Astrocyte of the cerebellum (primary cell): ENCODE measurements at regions not wholly inside any gene's neighbourhood (a gene's known extent, or its start where the extent isn't known, plus 50 kb on each side); places are given as distances from the start of the nearest gene placed in this dataset.

Experiments
- DNase-seq: peaks from one replicate; pipeline ENCODE4 v3.0.0-alpha.2; 2011; ENCODE audit warnings: low read depth
- H3K4me3 ChIP-seq: 2 replicates; pipeline ENCODE4 v1.5.1; 2011; ENCODE audit warnings: mild to moderate bottlenecking, low read depth, low read length, moderate library complexity
- in situ Hi-C: cut with HindIII; loops from 2 replicates; pipeline ENCODE4 v1.10.0; 2017; ENCODE audit warnings: low sequenced_read_pairs
- TF ChIP-seq, protein P1 (sequence below): IDR thresholded peaks from 2 replicates; pipeline ENCODE4 v1.5.1; 2012; ENCODE audit warnings: low read length, low read depth, moderate library complexity, mild to moderate bottlenecking; ENCODE audit errors: missing control alignments

GRCh38 chr1:82689217-82689616 lies 888.5 kb downstream of the ADGRL2 start:
- DNase-seq: no peak
- no peak overlapping the region for H3K4me3 ChIP-seq
- in situ Hi-C loops: no loop called here
- TF ChIP-seq, protein P1, sequence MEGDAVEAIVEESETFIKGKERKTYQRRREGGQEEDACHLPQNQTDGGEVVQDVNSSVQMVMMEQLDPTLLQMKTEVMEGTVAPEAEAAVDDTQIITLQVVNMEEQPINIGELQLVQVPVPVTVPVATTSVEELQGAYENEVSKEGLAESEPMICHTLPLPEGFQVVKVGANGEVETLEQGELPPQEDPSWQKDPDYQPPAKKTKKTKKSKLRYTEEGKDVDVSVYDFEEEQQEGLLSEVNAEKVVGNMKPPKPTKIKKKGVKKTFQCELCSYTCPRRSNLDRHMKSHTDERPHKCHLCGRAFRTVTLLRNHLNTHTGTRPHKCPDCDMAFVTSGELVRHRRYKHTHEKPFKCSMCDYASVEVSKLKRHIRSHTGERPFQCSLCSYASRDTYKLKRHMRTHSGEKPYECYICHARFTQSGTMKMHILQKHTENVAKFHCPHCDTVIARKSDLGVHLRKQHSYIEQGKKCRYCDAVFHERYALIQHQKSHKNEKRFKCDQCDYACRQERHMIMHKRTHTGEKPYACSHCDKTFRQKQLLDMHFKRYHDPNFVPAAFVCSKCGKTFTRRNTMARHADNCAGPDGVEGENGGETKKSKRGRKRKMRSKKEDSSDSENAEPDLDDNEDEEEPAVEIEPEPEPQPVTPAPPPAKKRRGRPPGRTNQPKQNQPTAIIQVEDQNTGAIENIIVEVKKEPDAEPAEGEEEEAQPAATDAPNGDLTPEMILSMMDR: no peak

DNA sequence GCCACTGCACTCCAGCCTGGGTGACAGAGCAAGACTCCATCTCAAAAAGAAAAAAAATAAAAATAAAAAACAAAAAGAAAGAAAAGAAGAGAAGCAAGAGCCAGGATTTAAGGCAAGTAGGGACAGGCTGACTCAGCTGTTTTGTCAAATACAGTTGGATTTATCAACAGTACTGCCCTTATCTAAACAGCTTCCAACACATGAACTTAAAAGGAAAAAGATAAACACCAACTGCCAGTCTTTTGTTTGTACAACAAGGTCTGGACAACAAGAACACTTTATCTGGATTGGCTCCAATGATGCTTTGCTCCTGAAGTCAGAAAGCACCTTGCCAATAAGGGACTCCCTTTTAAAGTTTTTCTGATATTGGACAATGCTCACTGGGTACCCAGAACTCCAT lies 886.0 kb downstream of the ADGRL2 start:
- in situ Hi-C loops: no loop called here
- H3K4me3 ChIP-seq: no peak overlapping the region
- TF ChIP-seq, protein P1: no peak

GRCh38 chr1:82646888-82647287 lies 846.2 kb downstream of the ADGRL2 start:
- H3K4me3 ChIP-seq: no peak overlapping the region

More for the DNA sequence above, 886.0 kb downstream of the ADGRL2 start:
- no peak for DNase-seq

DNA sequence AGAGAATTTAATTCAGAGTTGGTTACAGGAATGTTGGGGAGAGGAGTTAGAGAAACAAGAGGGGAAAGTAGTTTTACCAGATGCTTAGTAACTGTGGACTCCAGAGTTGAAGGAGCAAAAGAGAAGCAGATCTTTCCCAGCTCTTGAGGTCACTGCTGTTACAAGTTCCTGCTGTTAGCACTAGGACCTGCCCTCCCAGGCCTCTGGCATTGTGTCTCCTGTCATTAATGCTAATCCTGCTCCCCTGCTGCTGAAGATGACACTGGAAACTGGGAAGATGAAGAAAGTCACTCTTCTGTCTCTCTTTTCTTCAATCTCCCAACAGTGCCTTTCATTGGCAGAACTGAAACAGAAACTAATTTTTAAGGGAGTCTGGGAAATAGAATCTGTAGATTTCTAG lies 845.6 kb downstream of the ADGRL2 start:
- H3K4me3 ChIP-seq: no peak overlapping the region
- no peak for DNase-seq
- in situ Hi-C loops: no loop called here
- TF ChIP-seq, protein P1: no peak

More at GRCh38 chr1:82646888-82647287, 846.2 kb downstream of the ADGRL2 start:
- DNase-seq: no peak
- TF ChIP-seq, protein P1: no peak
- in situ Hi-C loops: no loop called here

- in situ Hi-C loops: no loop called here
- H3K4me3 ChIP-seq: no peak overlapping the region
- TF ChIP-seq, protein P1: no peak
These were observed 843.6 kb downstream of the ADGRL2 start for GRCh38 chr1:82644186-82644915.

GRCh38 chr1:82640352-82640751 lies 839.6 kb downstream of the ADGRL2 start:
- in situ Hi-C loops: no loop called here
- TF ChIP-seq, protein P1: no peak
- H3K4me3 ChIP-seq: no peak overlapping the region
- no peak for DNase-seq

More at GRCh38 chr1:82644186-82644915, 843.6 kb downstream of the ADGRL2 start:
- DNase-seq: no peak

DNA sequence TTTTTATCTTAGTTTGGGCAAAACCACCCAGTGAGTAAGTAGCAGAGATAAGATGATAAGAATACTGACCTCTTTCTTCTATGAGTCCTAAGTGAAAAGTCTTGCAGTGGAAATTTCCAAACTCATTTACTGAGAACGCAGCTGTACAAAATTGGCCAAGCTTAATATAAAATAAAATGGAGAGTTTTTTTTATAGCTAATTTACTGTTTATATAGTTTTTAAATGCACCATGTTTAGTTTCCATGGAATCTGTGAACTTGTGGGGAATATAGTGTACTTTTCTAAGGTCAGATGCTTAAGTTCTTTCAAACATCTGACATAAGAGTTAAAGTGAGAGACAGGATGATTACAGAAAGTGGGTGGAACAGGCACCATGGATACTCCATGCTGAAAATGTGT lies 833.5 kb downstream of the ADGRL2 start:
- DNase-seq: no peak
- no peak overlapping the region for H3K4me3 ChIP-seq
- TF ChIP-seq, protein P1: no peak
- in situ Hi-C loops: no loop called here
